GM10266 (cell line): ENCODE measurements at regions not wholly inside any gene's neighbourhood (a gene's known extent, or its start where the extent isn't known, plus 50 kb on each side); places are given as distances from the start of the nearest gene placed in this dataset.

ENCODE experiments used
- DNase-seq: peaks from one replicate; pipeline ENCODE4 v3.0.0; 2012; ENCODE audit errors: extremely low spot score
- CTCF ChIP-seq: IDR thresholded peaks from 2 replicates; pipeline ENCODE4 v1.5.1; 2012; ENCODE audit warnings: mild to moderate bottlenecking, low read depth; ENCODE audit not compliant: control insufficient read depth, insufficient read depth; ENCODE audit errors: missing control alignments

GRCh38 chr3:39000008-39000450 is 51.7 kb downstream of the SCN11A start:
- peak; percentile 57 for DNase-seq
- peak; percentile 87 for TF ChIP-seq CTCF

- no peak for TF ChIP-seq CTCF
- no peak for DNase-seq
These were observed 53.7 kb downstream of the SCN11A start for GRCh38 chr3:38998086-38998485.

- no peak for DNase-seq
- TF ChIP-seq CTCF = no peak
These were observed 55.6 kb downstream of the SCN11A start for GRCh38 chr3:38996193-38996592.

GRCh38 chr3:38994251-38994650 is 57.5 kb downstream of the SCN11A start:
- no peak for DNase-seq
- no peak for TF ChIP-seq CTCF

- no peak for TF ChIP-seq CTCF
- DNase-seq = no peak
These were observed 59.5 kb downstream of the SCN11A start for GRCh38 chr3:38992117-38992760.

- no peak for DNase-seq
- TF ChIP-seq CTCF = no peak
These were observed 61.1 kb downstream of the SCN11A start for GRCh38 chr3:38990621-38991020.

- no peak for DNase-seq
- no peak for TF ChIP-seq CTCF
These were observed 61.7 kb downstream of the SCN11A start for GRCh38 chr3:38989917-38990510.
